C4-2B (cell line): ENCODE measurements at regions not wholly inside any gene's neighbourhood (a gene's known extent, or its start where the extent isn't known, plus 50 kb on each side); places are given as distances from the start of the nearest gene placed in this dataset.

ENCODE experiments used
- ZFX ChIP-seq: fragments of 450-650 bp; IDR thresholded peaks from 2 replicates; pipeline ENCODE4 v1.6.1; 2017
- TF ChIP-seq, protein P1 (sequence below): fragments of 450-650 bp; conservative IDR thresholded peaks from 2 replicates; pipeline ENCODE4 v1.5.1; 2017; ENCODE audit warnings: mild to moderate bottlenecking

- TF ChIP-seq, protein P1, sequence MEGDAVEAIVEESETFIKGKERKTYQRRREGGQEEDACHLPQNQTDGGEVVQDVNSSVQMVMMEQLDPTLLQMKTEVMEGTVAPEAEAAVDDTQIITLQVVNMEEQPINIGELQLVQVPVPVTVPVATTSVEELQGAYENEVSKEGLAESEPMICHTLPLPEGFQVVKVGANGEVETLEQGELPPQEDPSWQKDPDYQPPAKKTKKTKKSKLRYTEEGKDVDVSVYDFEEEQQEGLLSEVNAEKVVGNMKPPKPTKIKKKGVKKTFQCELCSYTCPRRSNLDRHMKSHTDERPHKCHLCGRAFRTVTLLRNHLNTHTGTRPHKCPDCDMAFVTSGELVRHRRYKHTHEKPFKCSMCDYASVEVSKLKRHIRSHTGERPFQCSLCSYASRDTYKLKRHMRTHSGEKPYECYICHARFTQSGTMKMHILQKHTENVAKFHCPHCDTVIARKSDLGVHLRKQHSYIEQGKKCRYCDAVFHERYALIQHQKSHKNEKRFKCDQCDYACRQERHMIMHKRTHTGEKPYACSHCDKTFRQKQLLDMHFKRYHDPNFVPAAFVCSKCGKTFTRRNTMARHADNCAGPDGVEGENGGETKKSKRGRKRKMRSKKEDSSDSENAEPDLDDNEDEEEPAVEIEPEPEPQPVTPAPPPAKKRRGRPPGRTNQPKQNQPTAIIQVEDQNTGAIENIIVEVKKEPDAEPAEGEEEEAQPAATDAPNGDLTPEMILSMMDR, result no peak
- TF ChIP-seq ZFX, result no peak
Observed at GRCh38 chr10:4035599-4035945, 250.6 kb upstream of the KLF6 start.
